ENCODE measurements at regions not wholly inside any gene's neighbourhood (a gene's known extent, or its start where the extent isn't known, plus 50 kb on each side); places are given as distances from the start of the nearest gene placed in this dataset.
"Not testable (repeated sequence)": the region's sequence is repeated elsewhere in the genome, so short reads cannot be mapped to it uniquely, and the experiment has no call there.

DNA sequence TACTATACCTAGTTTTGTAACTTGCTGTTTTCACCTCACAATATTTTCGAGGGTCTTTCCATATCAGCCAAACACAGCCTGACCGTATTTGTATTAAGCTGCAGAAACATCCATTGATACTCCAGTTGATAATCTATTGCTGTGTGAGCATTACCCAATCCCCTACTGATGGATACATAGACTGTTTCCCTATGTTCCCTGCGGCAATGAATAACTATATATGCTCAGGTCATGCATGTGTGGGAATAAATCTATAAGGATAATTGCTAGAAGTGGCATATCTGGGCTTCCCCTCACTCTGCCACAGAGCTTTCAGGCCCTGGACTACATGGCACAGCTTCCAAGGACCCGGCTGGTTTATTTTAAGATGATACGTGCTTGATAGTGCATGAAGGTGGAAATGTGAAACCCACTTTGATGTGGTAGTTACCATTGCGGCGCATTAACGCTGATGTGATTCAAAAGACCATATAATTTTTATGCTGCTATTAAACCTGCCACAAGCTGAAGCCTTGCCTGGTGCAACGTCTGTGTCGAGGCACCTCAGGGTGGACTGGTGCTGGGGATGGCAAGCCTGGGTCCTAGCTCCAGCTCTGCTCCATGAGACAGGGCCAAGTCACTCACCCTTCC lies 81.4 kb upstream of the KCNK12 start:
- DNase-seq: no peak

DNA sequence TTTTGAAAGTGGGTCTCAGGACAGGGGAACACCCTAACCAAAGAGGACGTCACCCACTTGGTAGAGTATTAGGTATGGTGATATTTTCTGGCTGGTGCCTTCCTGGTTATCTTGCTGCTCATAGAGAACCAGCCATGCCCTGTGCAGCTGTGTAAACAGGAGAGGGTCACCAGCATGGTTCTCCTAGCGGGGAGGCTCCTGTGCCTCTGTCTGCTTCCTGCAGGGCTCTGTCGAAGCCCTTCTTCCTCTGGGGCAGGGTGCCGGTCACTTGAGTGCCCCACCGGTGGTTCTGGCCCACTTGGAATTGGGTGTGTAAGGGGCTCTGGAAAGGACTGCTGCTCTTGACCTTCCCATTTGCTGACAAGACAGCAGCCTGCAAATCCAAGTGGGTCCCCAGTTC lies 80.5 kb upstream of the KCNK12 start:
- DNase-seq: no peak

DNA sequence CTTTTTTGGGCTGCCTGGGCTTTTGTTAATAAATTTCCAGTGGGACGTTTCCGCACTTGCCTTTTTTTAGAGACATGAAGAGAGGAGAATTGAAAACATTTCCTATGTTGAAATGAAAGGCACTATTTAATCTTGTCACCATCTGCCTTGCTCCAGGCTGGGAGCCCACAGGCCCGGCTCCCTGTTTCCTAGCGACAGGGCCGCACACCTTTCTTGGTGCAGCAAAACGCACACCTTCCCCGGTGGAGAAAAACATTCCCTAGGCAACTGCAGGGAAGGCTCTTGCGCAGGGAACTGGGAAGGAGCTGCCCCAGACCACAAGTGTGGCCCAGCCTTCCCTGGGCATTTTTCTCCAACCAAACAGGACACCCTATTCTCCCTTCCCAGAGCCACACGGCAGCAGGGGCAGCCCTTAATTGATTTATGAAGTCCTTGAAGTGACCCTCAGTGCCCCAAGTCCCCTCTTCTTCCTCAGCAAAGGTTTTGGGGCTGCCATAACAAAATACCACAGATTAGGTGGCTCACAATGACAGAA lies 79.3 kb upstream of the KCNK12 start:
- peak in 1 of 14 donors; percentile 68 for DNase-seq

DNA sequence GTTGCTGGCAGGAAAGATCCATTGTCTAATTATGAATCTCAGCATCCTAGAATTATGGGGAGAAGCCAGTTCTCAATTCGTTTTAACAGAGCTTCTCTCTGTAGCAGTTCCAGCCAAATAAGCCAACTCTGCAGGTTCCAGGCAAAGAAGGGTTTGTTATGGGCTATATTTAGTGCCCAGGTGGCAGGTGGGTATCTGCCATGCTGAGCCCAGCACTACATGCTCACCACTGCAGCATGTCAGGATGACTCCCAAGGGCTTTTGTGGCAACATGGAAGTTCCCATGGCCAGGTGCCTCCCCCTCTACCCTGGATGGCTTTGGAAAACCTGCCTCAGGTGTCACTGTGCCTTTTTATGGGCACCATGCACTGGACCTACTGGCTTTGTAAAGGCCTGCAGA lies 74.5 kb upstream of the KCNK12 start:
- peak in 2 of 14 donors; percentile 7 to 97 for DNase-seq

DNA sequence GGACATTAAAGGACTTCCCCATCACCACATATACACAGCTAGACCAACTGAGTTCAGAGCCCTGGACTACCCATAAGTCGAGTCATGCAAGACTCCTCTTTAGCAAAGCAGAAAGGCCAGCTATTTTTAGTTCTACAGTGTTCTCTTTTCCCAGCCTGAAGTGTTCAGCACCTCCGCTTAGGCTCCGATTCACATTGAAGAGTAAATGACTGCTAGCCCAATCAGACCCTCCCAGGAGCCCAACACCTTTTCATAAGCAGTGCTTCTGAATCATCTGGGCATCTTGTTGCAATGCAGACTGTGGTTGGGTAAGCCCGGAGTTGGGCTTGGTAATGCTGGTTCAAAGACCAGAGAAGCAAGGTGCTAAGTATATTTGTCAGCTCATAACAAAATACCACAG lies 73.6 kb upstream of the KCNK12 start:
- no peak for DNase-seq

DNA sequence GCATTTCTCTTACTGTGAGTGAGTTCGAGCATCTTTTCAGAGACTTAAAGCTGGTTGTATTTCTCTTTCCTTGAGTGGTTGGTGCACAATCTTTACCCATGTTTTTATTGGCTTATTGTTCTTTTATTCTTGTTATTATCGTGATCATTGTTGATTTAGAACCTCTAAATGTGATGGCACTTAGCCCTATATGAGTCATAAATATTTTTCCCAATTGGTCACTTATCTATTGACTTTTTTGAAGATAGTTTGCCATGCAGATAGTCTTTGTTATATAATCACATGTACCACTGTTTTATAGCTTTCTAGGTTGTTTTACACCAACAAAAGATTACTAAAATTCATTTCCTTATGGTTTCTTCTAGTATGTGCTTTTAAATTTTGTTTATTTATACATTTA lies 70.6 kb upstream of the KCNK12 start:
- DNase-seq: no peak

DNA sequence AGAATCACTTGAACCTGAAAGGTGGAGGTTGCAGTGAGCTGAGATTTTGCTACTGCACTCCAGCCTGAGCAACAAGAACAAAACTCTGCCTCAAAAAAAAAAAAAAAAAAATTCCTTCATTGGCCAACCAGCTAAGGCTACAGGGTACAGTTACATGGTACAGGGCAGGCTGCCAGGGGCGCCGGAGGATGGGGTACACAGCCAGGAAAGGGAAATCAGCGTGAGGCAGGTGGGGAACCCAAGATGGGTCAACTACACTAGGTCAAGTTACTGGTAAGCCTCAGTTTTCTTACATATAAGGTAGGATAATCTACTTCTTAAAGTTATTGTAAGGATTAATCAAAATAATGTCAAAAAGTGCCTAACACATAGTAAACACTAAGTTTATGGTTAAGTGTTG lies 69.6 kb upstream of the KCNK12 start:
- DNase-seq: no peak

DNA sequence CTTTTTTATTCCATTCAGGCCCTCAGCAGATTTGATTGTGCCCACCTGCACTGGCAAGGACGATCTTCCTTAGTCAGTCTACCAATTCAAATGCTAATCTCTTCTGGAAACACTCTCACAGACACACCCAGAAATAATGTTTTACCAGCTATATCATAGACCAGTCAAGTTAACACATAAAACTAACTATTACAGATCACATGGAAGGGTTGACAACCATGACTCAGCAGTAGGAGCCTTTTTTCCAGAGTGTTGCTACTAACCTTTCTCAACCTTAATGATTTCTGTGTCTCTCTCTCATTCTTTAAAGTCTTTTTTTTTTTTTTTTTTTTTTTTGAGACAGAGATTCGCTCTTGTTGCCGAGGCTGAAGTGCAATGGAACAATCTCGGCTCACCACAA lies 68.7 kb upstream of the KCNK12 start:
- DNase-seq: no peak

DNA sequence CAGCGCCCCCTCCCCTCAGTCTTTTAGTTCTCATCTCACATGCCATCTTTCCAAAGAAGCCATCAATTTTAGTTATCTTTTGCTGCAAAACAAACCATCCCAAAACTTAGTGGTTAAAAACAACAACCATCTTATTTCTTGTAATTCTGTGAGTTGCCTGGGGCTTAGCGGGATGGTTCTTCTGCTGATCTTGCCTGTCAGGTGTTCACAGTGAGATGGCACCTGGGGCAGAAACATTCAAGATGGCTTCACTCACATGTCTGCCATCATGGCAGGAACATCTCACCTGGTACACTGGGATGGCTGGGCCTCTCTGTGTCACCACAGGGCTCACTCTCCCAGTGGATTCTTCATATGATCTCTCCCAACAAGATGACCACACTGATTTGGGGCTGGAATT lies 67.6 kb upstream of the KCNK12 start:
- DNase-seq: no peak

DNA sequence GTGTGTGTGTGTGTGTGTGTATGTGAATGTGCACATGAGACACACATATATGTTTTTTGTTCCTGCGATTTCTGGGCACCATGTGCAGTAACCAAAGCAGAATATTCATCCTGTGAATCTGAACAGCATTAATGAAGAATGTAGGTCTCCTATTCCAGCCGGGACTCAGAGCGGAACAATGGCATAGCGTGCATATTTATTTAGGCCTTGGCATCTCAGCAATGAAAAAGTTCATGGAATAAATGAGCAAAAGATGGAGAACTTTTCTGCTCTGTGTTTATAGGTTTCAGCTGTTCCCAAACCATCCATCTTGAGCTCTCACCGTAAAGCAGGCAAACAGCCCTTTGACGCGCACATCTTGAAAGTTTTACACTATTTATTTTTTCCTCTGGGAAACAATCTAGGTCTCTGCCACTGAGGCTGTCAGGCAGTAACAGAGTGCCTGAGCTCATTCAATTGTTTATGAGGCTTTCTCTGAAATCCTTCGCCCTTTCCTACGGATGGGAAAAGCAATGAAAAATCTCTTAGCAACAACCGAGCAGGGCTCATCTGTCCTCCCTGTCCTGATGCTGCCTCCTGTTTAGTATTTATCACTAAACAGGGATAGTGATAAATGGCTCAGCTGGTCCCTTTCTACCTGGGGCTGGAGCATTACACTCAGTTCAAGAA lies 65.9 kb upstream of the KCNK12 start:
- DNase-seq: no peak

DNA sequence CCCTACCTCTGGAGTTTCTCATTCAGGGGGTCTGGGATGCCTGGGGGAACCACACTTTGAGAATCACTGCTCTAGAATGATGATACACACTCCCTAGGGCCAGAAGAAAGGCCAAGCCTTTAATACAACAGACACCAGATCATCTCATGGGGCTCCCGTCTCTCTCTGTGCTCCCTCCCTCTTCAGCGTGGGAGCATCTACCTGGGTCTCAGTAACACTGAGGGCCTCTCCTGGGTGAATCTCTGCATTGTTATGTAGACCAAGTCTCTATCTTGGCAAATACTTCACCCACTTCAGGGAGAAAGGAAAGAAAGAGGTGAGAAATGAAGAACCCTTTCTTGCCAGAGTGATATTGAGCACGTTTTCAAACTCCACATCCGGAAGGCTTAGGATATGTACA lies 65.4 kb upstream of the KCNK12 start:
- DNase-seq: no peak

DNA sequence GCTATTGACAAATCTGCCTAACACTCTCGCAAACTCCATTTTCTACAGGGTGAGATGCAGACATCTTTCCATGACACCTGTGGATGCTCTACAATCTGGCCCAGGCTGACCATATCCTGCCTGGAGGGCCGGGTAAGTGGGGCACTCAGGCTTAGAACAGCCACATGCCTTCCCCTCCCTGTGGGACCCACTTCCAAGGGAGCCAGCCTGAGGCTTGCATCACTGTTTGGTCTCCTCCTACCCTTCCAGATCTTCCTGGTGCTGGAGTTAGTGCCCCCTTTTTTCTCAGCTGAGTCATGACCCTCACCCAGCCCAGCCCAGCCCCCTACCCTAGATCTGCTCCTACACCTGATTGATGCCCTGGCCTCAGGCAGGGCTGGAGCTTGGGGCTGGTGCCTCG lies 62.0 kb upstream of the KCNK12 start:
- no peak for DNase-seq

DNA sequence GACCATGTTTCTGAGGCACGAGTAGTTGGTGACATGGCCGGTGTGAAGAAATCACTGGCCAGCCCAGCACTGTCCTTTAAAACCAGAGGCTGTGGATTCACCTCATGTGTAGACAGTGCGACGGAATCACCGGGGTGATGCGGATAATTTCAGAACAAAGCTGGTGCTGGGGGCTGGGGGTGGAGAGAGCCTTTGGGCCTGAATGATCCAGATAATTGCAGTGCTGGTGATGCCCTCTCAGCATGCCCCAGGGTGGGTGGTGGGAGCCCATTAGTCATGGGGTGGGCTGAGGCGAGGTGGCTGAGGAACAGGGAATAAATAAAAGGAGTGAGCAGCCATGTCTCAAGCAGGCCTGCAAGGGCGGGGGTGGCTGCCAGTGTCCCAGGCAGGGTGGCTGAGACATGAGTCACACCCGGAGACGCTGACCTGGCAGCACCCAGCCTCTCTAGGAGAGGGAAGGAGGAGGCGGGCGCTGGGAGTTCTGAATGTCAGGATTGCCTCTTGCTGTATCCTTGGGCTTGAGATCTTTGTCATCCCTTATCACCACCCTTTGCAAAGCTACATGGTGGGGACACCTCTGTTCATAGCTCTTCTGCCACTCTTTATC lies 61.1 kb upstream of the KCNK12 start:
- peak in 1 of 14 donors; percentile 48 for DNase-seq

DNA sequence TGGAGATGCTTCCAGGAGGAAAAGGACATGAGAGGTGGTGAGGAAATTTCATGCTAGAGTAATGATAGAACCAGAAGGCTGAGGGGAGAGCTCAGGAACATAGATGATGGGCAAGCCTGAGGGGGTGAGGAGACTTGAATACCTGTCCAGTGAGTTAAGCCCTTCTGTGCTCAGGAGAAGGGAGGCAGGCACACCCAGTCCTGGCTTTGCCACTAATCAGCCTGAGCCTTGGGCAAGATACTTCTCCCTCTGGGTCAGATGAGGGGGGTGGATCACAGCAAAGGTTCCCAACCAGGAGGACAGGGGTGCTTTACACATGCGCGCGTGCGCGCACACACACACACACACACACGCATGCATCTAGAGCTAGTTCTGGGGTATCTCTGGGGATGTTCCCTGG lies 60.5 kb upstream of the KCNK12 start:
- no peak for DNase-seq

DNA sequence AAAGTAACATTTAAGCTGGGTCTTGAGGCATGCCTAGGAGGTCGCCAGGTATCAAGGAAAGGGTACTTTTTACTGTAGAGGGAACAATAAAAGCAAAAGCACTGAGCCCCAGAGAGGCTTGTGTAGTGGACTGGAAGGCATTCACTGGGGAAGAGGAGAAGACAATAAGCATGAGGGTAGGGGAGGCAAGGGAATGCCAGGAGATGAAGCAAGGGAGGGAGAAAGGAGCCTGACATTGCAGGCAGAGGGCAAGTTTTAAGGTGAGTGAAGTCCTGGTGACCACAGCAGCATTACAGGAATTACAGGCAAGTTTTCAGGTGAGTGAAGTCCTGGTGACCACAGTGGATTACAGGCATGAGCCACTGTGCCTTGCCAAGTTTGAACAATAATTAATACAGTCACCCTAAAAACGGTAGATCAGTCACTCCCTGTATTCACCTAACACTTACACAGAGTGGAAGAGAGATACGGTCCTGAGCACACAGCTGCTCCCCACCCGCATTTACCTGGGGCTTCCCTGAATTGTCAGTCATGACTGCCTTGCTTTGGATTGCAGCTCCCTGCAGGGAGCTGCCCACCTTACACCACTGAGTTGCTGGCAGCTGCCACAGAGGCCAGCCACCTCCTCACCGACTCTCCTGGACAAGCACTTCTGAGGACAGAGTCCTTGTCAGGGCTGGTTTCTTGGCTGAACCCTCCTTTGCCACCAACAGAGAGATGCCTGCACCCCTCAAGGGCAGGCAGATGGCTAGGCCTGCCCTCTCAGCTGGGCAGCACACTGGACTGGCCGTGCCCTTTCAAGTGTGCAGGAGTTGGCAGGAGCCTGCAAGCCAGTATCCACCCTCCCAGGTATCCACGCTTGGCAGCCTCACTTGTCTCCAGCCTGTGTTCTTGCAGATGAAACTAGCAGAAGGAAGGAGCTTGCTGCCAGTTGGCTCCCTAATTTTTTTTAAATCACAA lies 59.0 kb upstream of the KCNK12 start:
- DNase-seq: peak in 2 of 14 donors; percentile 39 to 98

DNA sequence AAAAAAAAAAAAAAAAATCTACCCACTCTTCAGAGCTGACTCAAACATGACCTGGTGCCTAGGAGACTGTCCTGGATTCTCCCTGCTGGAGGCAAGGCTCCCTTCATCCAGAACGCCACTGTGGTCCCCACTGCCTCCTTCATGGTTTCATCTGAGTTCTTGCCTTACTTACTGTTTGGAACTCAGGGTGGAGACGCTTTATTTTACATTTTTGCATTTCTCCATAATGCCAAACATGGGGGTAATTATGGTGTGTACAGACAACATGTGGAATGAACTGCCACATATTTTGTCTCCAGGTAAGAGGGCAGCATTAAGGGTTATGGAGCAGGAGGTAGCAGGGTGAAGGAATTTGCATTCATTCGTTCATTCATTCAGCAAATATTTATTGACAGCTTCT lies 58.1 kb upstream of the KCNK12 start:
- no peak for DNase-seq

DNA sequence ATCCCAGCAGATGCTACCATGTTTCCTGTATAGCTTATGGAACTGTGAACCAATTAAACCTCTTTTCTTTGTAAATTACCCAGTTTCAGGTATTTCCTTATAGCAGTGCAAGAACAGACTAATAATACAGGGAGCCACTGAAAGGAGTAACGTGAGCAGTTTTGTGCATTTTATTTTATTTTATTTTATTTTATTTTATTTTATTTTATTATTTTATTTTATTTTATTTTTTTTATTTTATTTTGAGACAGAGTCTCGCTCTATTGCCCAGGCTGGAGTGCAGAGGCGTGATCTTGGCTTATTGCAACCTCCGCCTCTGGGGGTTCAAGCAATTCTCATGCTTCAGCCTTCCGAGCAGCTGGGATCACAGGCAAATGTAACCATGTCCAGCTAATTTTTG lies 55.9 kb upstream of the KCNK12 start:
- DNase-seq: no peak

DNA sequence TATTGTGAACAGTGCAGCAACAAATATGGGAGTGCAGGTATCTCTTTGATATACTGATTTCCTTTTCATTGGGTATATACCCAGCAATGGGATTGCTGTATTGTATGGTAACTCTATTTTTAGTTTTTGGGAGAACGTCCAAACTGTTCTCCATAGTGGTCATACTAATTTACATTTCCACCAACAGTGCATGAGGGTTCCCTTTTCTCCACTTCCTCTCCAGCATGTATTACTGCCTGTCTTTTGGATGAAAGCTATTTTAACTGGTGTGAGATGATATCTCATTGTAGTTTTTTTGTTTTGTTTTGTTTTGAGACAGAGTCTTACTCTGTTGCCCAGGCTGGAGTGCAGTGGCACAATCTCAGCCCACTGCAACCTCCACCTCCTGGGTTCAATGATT lies 52.4 kb upstream of the KCNK12 start:
- DNase-seq: not testable (repeated sequence)

DNA sequence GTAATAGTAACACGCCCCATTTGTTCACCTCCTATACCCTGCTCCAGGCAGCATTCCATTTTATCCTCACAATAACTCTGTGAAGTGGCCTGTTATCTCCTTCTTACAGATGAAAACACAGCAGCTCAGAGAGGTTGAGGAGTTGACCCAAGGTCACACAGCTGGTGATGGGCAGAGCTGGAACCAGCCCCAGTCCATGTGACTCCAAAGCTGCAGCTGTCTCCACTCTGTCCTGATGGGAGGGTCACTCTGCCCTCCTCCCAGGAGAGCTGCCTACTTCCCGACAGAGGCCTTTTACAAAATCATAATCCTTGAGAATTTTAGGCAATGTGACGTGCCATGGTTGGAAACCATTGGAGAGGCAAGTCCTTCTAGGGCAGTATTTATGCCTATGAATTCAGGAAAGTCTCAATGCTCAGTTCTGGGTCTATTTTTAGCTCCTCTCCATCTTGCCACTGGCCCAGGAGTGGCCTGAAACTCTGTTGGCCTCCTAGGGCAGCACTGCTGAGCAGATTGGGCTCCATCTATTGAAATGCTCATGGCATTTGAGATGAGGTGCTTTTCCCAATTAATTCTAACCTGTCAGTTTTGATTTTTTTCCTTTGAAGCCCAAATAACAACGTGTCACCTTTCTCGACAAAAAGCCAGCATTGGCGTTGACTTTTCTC lies 50.1 kb upstream of the KCNK12 start:
- no peak for DNase-seq

All from C1 segment of cervical spinal cord (tissue), 14 donors.